GM23338 (cell line): ENCODE measurements at regions not wholly inside any gene's neighbourhood (a gene's known extent, or its start where the extent isn't known, plus 50 kb on each side); places are given as distances from the start of the nearest gene placed in this dataset.

ENCODE experiments used
- ATAC-seq: fragments of 200-7000 bp; cut with Tn5 transposase; 3 replicates; pipeline ENCODE4 v1.9.1; 2020
- DNase-seq: peaks from one replicate; pipeline ENCODE4 v3.0.0-alpha.2; 2015; ENCODE audit warnings: low spot score
- H2AFZ ChIP-seq: fragments of 200-600 bp; sonication (generic); 2 replicates; pipeline ENCODE4 v1.8.0; 2016; ENCODE audit warnings: antibody characterized with exemption, mild to moderate bottlenecking, moderate library complexity
- H3F3A ChIP-seq: fragments of 200-600 bp; sonication (generic); replicated peaks from 2 replicates; pipeline ENCODE4 v1.8.0; 2017; ENCODE audit warnings: antibody characterized with exemption, mixed run types, low read depth
- H3K27ac ChIP-seq: fragments of 200-600 bp; sonication (generic); 2 replicates; pipeline ENCODE4 v1.6.1; 2016; ENCODE audit warnings: low read depth
- H3K27me3 ChIP-seq: fragments of 200-600 bp; sonication (generic); 2 replicates; pipeline ENCODE4 v1.8.0; 2016; ENCODE audit warnings: mild to moderate bottlenecking, mixed run types, moderate library complexity; ENCODE audit not compliant: insufficient read depth
- H3K36me3 ChIP-seq: fragments of 200-600 bp; sonication (generic); 2 replicates; pipeline ENCODE4 v1.8.0; 2016; ENCODE audit warnings: mild to moderate bottlenecking; ENCODE audit not compliant: insufficient read depth
- H3K4me1 ChIP-seq: fragments of 200-600 bp; sonication (generic); 2 replicates; pipeline ENCODE4 v1.8.0; 2016; ENCODE audit warnings: mild to moderate bottlenecking, moderate library complexity; ENCODE audit not compliant: insufficient read depth
- H3K4me2 ChIP-seq: fragments of 200-600 bp; sonication (generic); 2 replicates; pipeline ENCODE4 v1.7.1; 2017; ENCODE audit warnings: mixed run types
- H3K4me3 ChIP-seq: fragments of 200-600 bp; sonication (generic); 2 replicates; pipeline ENCODE4 v1.6.1; 2016; ENCODE audit warnings: mixed run types
- H3K79me2 ChIP-seq: fragments of 200-600 bp; sonication (generic); replicated peaks from 2 replicates; pipeline ENCODE4 v1.8.0; 2017; ENCODE audit warnings: mild to moderate bottlenecking; ENCODE audit not compliant: insufficient read depth
- H3K9me2 ChIP-seq: fragments of 200-600 bp; sonication (generic); 2 replicates; pipeline ENCODE4 v1.8.0; 2017; ENCODE audit not compliant: insufficient read depth
- H4K20me1 ChIP-seq: fragments of 200-600 bp; sonication (generic); replicated peaks from 2 replicates; pipeline ENCODE4 v1.8.0; 2017; ENCODE audit warnings: mild to moderate bottlenecking; ENCODE audit not compliant: insufficient read depth
- H3K27ac Mint-ChIP-seq: 2 replicates; pipeline ENCODE4 v1.8.0; 2020; ENCODE audit warnings: inconsistent platforms, mild to moderate bottlenecking, moderate library complexity, mixed read lengths
- H3K27me3 Mint-ChIP-seq: 3 replicates; pipeline ENCODE4 v1.8.0; 2022; ENCODE audit warnings: low read depth, mild to moderate bottlenecking, moderate library complexity, mixed read lengths, inconsistent platforms; ENCODE audit not compliant: insufficient read depth, poor library complexity
- H3K36me3 Mint-ChIP-seq: 3 replicates; pipeline ENCODE4 v1.8.0; 2021; ENCODE audit warnings: low read depth, mild to moderate bottlenecking, inconsistent platforms, moderate library complexity, mixed read lengths
- H3K4me1 Mint-ChIP-seq: 3 replicates; pipeline ENCODE4 v1.8.0; 2020; ENCODE audit warnings: mild to moderate bottlenecking, inconsistent platforms, mixed read lengths
- H3K4me3 Mint-ChIP-seq: 3 replicates; pipeline ENCODE4 v1.8.0; 2021; ENCODE audit warnings: moderate library complexity, mild to moderate bottlenecking, inconsistent platforms, mixed read lengths
- H3K9me3 Mint-ChIP-seq: 3 replicates; pipeline ENCODE4 v1.8.0; 2020; ENCODE audit warnings: moderate library complexity, mild to moderate bottlenecking, inconsistent platforms, mixed read lengths
- CTCF ChIP-seq, 2 experiments: fragments of 200-600 bp in 1 of 2; sonication (generic) in 1 of 2; conservative IDR thresholded peaks; 2 replicates each; pipeline versions ENCODE4 v1.5.1 to v1.6.1; 2016 to 2017; ENCODE audit warnings: antibody characterized with exemption in 2 of 2, low read depth in 2 of 2, mild to moderate bottlenecking in 2 of 2, moderate library complexity in 1 of 2
- ETS1 ChIP-seq: IDR thresholded peaks from 2 replicates; pipeline ENCODE4 v1.6.1; 2016; ENCODE audit warnings: antibody characterized with exemption
- EZH2 ChIP-seq: fragments of 200-600 bp; sonication (generic); IDR thresholded peaks from one replicate; pipeline ENCODE4 v1.8.0; 2017; ENCODE audit warnings: antibody characterized with exemption, mild to moderate bottlenecking, low read depth; ENCODE audit not compliant: unreplicated experiment
- EZH2phosphoT487 ChIP-seq: fragments of 200-600 bp; sonication (generic); IDR thresholded peaks from one replicate; pipeline ENCODE4 v1.8.1; 2018; ENCODE audit warnings: antibody characterized with exemption; ENCODE audit not compliant: unreplicated experiment
- JUNB ChIP-seq: IDR thresholded peaks from one replicate; pipeline ENCODE4 v1.6.1; 2016; ENCODE audit warnings: antibody characterized with exemption; ENCODE audit not compliant: unreplicated experiment
- NANOG ChIP-seq: IDR thresholded peaks from 2 replicates; pipeline ENCODE4 v1.6.1; 2016; ENCODE audit warnings: antibody characterized with exemption, borderline replicate concordance
- POLR2AphosphoS5 ChIP-seq: IDR thresholded peaks from 2 replicates; pipeline ENCODE4 v1.6.1; 2016; ENCODE audit warnings: antibody characterized with exemption, low read depth
- REST ChIP-seq: IDR thresholded peaks from one replicate; pipeline ENCODE4 v1.6.1; 2018; ENCODE audit warnings: antibody characterized with exemption; ENCODE audit not compliant: unreplicated experiment
- ZNF114 ChIP-seq: fragments of 250-450 bp; sonication (Bioruptor Pico); IDR thresholded peaks from 2 replicates; pipeline ENCODE4 v1.5.0; 2020; ENCODE audit warnings: mild to moderate bottlenecking, moderate library complexity
- ZNF462 ChIP-seq: fragments of 250-450 bp; sonication (Bioruptor Pico); IDR thresholded peaks from 2 replicates; pipeline ENCODE4 v1.5.0; 2020; ENCODE audit warnings: mild to moderate bottlenecking, moderate library complexity

GRCh38 chr3:157611536-157612076, 108.4 kb upstream of the VEPH1 start (continued):
- TF ChIP-seq EZH2phosphoT487 = no peak
- no peak for TF ChIP-seq ZNF114 (CRISPR knock-in tag)
- TF ChIP-seq EZH2 = no peak
- TF ChIP-seq ETS1 = no peak
- TF ChIP-seq POLR2AphosphoS5 = no peak
- no peak for TF ChIP-seq CTCF (conservative IDR thresholded peaks at IDR 0.05; ENCODE audit: low read depth in 2 of 2)
- TF ChIP-seq JUNB = no peak
- TF ChIP-seq REST = no peak

GRCh38 chr3:157610876-157611535, 107.8 kb upstream of the VEPH1 start:
- no peaks in the 10 kb centered on the region for H4K20me1 ChIP-seq
- no peaks in the 10 kb centered on the region; the same call in 1 of the 2 replicates for H3K4me1 ChIP-seq
- Mint-ChIP-seq H3K36me3 (no peaks in the 10 kb centered on the region), H3K4me1 (peaks cover 7% of the 10 kb centered on the region), H3K27ac (peak overlapping the region; percentile 47; the same call in 1 of the 2 replicates), H3K27me3 (no peaks in the 10 kb centered on the region), H3K9me3 (no peaks in the 10 kb centered on the region), H3K4me3 (no peak overlapping the region)
- no peaks in the 10 kb centered on the region for H3K36me3 ChIP-seq
- no peaks in the 10 kb centered on the region for H3F3A ChIP-seq
- DNase-seq = no peak
- no peak overlapping the region for H3K27ac ChIP-seq
- no peak overlapping the region for H3K4me3 ChIP-seq
- H3K9me2 ChIP-seq = peaks cover 6% of the 10 kb centered on the region; the same call in 1 of the 2 replicates
- H3K27me3 ChIP-seq = no peaks in the 10 kb centered on the region
- H2AFZ ChIP-seq = no peak overlapping the region
- no peaks in the 10 kb centered on the region for H3K79me2 ChIP-seq
- no peak for ATAC-seq
- no peak overlapping the region for H3K4me2 ChIP-seq
- TF ChIP-seq EZH2phosphoT487 (no peak), NANOG (no peak), EZH2 (no peak), ZNF462 (CRISPR knock-in tag) (no peak), POLR2AphosphoS5 (no peak)
